HG02885 (cell line): ENCODE measurements at regions not wholly inside any gene's neighbourhood (a gene's known extent, or its start where the extent isn't known, plus 50 kb on each side); places are given as distances from the start of the nearest gene placed in this dataset.
A peak's percentile ranks its signal among the peaks of the same experiment; 100 is the strongest.

Experiments
- ATAC-seq: cut with Tn5 transposase; IDR thresholded peaks from one replicate; pipeline ENCODE4 v1.9.1; 2021; ENCODE audit warnings: mild to moderate bottlenecking; ENCODE audit not compliant: unreplicated experiment, poor library complexity

DNA sequence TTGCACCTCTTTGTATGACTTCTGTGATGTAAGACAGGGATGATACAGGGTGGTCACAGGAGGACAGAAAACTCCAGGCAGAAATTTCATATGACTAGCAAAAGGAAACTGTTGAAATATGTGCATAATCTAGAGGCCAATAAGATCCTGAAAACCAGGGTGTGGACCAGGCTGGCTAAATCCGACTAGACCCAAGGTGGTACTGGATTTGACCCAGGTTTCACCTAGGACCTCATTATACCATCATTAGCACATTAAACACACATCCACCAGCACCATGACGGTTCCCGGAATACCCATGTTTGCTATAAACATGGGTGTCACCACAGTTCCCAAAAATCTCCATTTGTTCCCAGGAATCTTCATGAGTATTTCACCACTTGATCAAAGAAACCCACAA lies 517.1 kb downstream of the ZNF608 start:
- no peak for ATAC-seq

DNA sequence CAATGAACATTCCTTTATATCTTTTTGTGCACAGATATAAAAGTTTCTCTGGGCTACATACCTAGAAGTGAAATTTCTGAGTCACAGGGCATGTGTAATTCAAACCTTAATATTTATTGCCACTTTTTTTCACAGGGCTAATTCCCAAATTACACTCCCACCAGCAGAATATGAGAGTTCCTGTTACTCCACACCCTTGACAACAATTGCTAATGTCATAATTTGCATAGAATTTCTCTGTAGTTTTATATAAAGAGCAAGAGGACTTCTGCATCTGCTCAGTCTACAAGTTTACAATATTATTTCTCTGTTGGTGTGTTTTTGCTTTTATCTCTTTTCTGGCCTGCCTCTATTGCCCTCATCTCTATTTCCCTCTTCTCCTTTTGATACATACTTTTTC lies 518.5 kb downstream of the ZNF608 start:
- ATAC-seq = no peak

DNA sequence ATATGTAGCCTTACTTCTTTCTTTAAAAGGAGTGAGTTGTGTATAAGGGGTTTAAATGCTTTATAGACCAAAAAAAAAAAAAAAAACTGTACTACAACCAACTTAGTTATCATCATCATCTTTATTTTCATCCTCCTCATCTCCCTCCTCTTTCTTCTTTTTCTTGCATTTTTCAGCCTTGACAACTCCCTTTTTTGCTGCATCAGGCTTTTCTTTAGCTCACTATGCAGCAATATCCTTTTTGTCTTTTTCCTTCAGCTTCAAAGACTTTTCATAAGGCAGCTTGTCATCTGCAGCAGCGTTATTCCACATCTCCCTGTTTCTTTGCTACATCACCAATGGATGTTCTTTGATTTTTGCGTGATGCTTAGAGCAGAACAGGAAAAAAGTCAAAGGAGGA lies 526.0 kb downstream of the ZNF608 start:
- no peak for ATAC-seq

DNA sequence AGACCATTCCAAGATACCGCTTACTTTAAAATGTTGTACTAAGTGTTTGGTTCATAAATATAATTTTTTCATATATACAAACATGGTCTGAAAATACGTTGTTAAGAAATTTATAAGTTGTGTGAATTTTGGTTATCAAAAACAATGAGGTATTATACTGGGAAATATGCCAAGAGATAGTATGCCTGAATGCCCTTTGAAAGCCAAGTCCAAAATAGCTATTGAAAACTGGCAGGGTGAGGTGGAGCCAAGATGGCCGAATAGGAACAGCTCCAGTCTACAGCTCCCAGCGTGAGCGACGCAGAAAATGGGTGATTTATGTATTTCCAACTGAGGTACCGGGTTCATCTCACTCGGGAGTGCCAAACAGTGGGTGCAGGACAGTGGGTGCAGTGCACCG lies 533.5 kb downstream of the ZNF608 start:
- no peak for ATAC-seq

DNA sequence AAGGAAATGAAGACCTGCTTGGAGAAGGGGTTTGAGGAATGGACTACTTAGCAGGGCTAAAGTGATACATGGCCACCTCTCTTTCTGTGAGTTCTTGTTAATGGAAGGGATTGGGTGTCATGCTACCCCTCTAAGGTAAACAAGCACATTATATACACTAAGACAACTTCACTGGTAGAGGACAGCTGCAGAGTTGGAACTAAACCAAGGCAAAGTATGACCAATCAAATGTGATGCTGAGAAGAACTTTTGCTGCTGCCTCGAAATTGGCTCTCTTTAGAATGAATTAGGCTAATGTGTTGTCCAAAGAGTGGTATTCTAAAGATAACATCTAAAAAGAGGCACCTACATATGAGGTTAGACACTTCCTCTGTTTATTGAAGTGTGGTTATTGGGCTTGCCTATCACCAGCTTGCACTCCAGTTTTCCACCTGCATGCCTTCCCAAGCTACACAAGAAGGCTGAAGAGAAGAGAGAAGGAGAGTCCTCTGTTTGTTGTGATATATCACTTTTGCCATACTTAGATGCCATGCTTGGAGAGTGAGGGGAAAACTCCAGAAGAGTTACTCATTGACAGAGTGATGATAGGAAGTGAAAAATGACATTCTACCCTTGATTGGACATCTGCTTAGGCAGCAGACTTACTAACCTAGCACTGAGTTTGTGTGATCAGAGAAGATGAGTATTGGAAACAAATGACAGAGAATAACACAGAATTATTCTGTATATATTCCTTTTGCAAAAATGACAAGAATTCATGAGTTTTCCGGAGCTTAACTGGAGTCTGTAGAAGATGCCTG lies 536.1 kb downstream of the ZNF608 start:
- no peak for ATAC-seq

DNA sequence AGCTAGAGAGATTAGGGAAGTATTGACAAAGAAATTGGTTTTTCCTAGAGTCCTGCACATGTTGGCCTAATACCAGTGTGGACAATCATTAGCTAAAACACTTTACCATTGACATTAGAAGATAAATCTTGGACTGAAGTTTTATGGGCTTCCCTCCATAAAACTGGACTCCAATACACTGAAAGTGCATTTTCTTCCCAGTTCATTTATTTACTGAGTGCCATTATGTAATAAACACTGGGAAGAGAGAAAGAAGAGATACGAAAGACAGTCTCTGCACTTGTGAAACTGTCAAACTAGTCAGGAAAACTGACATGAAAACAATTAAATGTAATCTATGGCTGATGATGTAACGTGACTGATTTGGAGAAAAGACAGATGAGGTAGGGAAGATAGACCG lies 539.3 kb downstream of the ZNF608 start:
- no peak for ATAC-seq

DNA sequence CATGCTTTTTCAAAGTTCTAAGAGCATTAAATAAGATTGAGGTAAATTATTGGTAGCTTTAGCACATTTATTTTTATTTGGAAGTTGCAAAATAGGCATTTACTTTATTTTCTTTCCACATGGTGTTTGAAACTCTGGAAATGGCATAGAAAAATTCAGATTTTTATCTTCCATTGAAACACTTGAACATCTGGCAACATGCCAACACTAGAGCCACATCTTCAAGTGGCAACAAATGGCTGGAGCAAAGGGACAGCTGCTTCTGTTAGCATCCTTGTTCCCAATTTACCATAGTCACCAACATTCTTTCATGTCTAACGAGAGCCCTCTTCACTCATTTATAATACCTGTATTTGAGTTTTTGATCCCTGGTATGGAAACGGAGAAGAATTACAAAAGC lies 539.9 kb downstream of the ZNF608 start:
- ATAC-seq = no peak

DNA sequence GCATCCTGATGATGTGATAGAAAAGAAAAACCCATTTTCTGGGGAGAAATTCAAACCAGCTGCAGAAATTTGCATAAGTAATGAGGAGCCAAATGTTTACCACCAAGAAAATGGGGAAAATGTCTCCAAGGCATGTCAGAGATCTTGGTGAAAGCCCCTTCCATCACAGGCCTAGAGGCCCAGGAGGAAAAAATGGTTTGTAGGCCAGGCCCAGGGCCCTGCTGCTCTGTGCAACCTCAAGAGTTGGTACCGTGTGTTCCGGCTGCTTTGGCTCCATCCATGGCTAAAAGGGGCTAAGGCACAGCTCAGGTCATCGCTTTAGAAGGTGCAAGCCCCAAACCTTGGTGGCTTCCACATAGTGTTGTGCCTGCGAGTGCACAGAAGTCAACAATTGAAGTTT lies 543.1 kb downstream of the ZNF608 start:
- ATAC-seq = no peak

DNA sequence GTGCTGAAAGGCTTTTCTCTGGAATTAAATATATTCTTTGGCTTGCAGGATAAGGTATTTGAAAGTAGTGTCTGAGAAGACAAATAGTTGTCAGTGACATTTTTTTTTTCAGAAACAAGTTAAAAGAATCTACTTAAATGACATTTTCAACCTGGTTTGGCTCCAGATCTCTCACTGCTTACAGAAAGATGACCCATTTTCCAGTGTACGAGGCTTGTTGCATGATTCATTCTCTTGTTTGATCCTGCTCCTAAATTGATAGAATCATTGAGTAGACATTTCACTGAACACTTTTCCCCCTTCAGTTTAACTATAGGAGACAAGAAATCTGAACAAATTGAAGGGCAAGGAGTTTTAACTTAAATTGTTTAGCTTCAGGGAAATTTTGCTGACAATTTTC lies 546.1 kb downstream of the ZNF608 start:
- ATAC-seq = no peak

DNA sequence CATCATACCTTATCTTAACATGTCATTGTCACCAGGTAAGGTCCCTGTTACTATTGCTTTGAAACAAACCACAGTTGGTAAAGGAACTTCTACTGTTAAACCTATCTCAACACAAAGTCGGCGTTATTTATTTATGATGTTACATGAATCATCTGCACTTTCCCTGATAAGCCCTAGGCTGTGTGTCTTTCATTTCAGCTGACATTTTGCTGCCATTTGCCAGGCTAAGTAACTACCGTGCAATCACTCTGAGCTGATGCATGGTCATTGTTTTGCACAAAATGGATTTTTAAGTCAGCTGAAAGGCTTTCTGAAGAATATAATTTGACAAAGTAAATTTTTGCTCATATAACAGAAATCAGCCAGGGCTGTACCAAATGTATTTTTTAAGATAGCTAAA lies 546.5 kb downstream of the ZNF608 start:
- no peak for ATAC-seq

DNA sequence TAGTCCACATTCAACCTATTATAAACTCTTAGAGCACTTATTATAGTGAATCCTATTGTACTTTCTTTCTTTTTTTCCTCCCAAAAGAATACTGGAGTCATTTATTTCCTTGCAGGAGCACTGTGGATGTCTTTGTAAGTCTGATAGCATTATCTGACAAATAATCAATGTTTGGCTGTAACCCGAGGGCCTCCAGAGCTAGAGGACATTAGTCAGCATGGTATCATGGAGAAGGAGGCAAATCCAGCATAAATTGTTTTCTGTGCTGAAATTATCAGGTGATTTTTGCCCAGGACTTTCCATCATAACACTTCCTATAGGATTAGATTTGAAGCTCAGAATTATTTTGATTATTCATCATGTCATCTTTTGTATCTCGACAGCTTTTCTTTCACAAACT lies 551.0 kb downstream of the ZNF608 start:
- ATAC-seq = no peak

DNA sequence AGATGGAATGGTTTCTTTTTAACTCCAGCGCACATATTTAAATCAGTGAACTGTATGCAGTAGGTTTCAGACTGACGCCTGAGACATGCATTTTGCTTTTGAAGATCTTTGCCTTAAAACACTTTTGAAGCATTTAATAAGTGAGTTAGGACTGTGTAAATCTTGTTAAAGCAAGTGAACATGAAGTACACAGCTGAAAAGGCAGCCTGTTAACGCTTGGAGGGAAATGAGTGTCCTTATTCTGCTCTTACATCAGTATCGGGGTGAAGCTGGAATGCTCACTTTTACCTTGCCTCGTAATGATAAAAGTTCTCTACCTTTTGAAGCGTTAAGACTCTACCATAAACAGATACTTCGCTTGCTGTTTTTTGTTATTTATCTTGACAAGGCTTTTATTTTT lies 552.2 kb downstream of the ZNF608 start:
- no peak for ATAC-seq

DNA sequence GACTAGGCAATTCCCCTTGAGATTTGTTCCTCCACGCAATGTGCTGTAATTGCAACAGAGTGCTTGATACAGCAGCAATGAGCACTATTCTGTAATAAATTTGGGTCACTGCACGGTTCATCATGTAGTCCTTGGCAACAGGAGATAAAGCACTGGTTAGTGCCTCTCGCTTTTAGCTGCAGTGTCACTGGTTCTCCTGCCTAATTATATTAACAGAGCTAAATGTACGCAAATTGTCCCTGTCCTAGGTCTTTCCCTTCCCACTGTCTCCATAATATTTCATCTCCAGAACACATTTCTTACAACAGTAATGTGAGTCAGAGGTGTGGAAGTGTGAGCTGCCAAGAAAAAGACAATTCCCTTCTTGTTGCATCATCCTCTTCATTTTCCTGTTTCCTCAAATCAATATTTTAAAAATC lies 553.1 kb downstream of the ZNF608 start:
- ATAC-seq = no peak

DNA sequence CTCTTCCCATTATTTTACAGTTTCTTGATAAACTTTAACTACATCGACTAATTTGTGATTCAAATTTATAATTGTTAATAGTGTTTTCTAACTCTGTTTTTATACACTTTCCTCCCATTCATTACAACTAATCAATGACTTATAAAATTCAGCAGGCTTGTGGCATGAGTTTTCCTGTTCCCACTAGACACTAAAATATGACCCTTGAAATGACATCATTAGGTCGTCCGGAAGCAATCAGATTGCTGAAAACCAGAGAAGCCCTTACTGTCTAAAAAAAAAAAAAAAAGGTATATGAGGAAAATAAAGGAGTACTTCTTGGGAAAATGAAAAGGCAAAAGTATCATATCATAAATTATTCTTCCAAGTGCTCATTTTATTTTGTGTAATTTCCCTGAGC lies 553.7 kb downstream of the ZNF608 start:
- no peak for ATAC-seq

DNA sequence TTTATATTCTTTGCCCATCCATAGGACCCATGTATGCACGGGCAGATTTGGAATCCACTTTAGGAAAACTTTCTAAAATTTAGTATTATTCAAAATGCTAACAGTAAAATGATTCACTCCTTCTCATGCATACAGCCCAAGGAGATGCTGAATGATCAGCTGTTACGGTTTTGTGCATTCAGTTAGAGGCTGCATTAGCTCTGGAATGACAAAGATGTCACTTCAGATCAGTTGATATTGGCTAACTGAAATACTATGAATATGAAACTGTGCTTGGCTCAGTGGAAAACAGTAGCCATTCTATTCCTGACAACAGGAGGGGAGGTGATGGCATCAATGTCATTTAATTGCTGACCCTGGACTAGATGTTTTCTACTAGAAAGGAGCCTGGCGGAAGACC lies 560.7 kb downstream of the ZNF608 start:
- no peak for ATAC-seq

DNA sequence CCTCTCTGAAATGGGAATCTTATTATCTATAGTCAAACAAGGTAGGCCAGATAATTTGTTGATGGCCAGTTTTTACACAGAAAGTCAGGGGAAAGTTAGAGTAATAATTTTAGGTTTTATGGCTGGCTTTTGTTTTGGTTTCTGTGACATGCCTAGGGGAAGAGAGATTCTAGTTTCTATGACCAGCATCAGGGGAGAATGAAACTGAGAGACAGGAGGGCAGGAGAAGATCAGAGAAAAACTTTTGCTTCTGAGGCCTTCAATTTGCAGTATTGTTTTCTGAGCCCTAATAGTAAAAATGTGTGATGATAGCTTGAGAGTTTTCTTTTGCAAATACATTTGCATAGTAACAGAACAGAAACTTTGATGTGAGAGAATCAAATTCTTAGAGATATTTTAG lies 564.3 kb downstream of the ZNF608 start:
- ATAC-seq = peak; percentile 54

DNA sequence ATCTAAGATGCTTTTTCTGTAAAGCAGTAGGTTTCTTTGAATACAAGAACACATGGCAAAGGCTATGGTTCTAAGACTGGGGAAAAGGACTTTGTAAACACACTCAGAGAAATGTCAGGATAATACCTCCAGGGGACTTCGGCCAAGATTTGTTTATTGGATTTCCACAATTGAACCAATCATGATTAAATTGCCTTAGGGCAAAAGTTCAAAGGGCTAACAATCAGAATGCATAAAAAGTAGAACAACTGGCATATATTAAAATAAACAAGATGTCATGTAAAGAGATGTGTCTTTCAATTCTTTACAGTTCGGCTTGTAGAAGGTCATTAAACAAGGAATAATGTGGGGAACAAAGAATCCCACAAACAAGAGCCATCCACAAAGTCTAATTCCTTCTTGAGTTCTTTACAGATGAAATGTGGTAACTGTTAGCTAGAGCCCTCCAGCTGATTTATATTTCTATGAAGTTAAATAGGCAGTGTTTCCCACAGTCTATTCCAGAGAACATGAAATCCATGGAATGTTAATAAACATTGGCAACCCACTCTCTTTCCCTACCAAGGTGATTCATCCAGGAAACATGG lies 565.5 kb downstream of the ZNF608 start:
- ATAC-seq = no peak

DNA sequence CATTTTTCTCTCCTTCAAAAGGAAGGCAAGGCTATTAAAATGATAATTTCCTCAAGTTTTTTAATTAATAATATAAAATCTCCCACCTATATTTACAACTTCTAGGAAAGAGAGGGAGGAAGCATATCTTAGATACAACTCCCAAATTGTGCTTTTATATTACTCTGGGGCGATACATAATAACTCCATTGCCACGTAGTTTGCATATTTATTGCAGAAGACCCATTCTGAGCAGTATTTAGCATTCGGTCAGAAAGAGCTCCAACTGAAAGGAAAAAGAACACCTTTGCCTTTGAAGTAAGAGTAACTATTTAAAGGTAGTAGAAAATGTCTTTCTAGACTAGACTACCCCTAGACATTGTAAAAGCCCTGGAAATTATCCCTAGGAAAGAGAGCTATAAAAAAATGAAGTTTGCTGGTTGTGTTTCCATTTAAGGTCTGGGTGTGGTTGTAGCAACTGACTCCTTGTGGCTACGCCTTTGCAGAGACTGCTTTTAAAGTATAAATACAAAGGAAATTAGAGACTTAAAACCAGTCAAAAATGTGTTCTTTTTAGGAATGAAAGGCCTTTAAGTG lies 566.1 kb downstream of the ZNF608 start:
- ATAC-seq = no peak

DNA sequence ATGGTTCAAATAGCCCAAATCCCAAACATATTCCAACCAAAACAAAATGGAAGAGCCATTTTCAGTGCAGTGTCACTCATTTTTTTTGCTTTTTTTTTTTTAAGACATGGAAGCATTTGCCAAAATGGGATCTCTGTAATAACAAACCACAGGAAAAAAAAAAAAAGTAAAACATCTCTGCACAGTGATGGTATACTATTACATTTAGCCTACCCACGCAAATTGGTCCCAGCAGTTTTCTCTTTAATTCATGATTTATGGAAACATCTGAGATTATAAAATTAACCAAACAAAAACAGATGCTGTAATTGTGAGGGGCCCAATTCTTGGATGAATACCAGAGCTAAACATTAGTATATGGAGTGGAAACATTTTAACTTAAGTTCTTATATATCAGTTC lies 566.6 kb downstream of the ZNF608 start:
- no peak for ATAC-seq

DNA sequence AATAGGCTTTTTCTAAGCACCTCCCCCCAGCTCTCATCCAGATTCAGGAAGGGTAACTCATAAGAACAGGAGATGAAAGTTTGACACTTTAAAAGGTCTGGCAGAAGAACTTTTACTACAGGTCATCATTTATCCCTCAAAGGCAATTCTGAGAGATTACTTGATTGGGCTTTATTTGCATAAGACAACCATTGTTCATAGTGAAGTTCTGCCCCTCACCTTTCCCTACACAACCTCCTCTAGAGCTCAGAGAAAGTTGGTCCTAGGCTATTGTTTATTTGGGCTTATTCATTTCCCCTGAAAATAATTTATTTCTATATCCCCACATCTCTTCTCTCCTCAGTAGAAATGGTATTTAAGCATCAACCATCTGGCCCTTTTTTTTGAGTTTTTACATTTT lies 568.4 kb downstream of the ZNF608 start:
- no peak for ATAC-seq

DNA sequence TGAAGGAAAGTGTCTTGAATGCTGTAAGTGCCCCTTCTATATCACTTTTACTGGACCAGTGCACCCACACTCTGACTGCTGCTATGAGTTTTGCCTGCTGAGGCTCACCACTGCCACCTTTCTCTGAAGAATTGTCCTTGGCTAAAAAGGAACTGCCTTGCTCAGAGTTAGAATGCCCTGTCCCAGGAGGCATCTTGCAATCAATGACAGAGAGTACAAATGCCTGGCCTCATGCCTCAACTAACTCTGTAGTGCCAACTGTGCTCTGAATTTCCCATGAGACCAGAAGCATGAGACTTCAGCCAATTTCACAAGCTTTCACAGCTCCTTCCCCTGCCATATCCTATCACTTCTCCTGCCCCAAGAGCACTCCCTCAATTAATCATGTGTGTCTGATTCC lies 569.7 kb downstream of the ZNF608 start:
- no peak for ATAC-seq

DNA sequence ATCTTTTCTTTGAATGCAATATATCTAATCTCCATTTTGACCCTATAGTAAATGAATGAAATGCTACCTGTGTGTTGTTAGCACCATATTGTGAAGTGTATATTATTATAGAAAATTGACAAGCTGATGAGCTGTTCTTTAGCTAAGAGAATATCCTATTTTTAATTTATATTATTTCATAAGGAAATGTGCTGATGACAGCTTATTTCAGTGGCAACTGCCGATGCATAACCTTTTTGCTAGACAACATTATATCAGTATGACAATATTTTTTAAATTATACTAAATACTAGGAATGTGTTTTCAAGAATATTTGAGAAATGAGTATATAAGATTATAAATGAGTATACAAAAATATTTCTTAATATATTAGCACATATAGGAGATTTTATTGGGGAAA lies 573.1 kb downstream of the ZNF608 start:
- no peak for ATAC-seq
